Esophagus muscularis mucosa (tissue), 4 donors: ENCODE measurements at regions not wholly inside any gene's neighbourhood (a gene's known extent, or its start where the extent isn't known, plus 50 kb on each side); places are given as distances from the start of the nearest gene placed in this dataset.
"Not testable (repeated sequence)": the region's sequence is repeated elsewhere in the genome, so short reads cannot be mapped to it uniquely, and the experiment has no call there.

Experiments
- DNase-seq: peaks from one replicate; pipeline ENCODE4 v3.0.0-alpha.2; 2017; ENCODE audit errors: extremely low spot score
- H3K27ac ChIP-seq, 4 donors: fragments of 200-600 bp; sonication (generic); replicated peaks in 1 of 4; 1 replicate in 3 of 4; 2 replicates in 1 of 4; pipeline ENCODE4 v1.5.1; 2016 to 2019; ENCODE audit warnings: mild to moderate bottlenecking in 1 of 4
- H3K27me3 ChIP-seq, 4 donors: fragments of 200-600 bp; sonication (generic); one replicate each; pipeline versions ENCODE4 v1.5.1 to v1.6.0; 2016 to 2019
- H3K36me3 ChIP-seq, 4 donors: fragments of 200-600 bp; sonication (generic); one replicate each; pipeline ENCODE4 v1.5.1; 2016 to 2019
- H3K4me1 ChIP-seq, 4 donors: fragments of 200-600 bp; sonication (generic); one replicate each; pipeline ENCODE4 v1.5.1; 2016 to 2019
- H3K4me3 ChIP-seq, 4 donors: fragments of 200-600 bp; sonication (generic); 1 replicate in 2 of 4; 2 replicates in 2 of 4; pipeline ENCODE4 v1.5.1; 2016 to 2019; ENCODE audit warnings: mild to moderate bottlenecking in 4 of 4, moderate library complexity in 1 of 4
- H3K9me3 ChIP-seq, 4 donors: fragments of 200-600 bp; sonication (generic); 1 replicate in 3 of 4; 2 replicates in 1 of 4; pipeline ENCODE4 v1.5.1; 2016 to 2019
- CTCF ChIP-seq, 3 experiments: fragments of 200-600 bp in 2 of 3; fragments of 450-650 bp in 1 of 3; sonication (generic) in 2 of 3; IDR thresholded peaks; one replicate each; pipeline ENCODE4 v1.5.1; 2017 to 2019; ENCODE audit warnings: antibody characterized with exemption in 3 of 3, mild to moderate bottlenecking in 2 of 3, moderate library complexity in 1 of 3
- EP300 ChIP-seq: sonication (generic); formaldehyde crosslinking; IDR thresholded peaks from one replicate; pipeline ENCODE4 v1.6.1; 2017; ENCODE audit warnings: antibody characterized with exemption
- POLR2A ChIP-seq: fragments of 450-650 bp; IDR thresholded peaks from one replicate; pipeline ENCODE4 v1.6.1; 2017; ENCODE audit warnings: antibody characterized with exemption, moderate library complexity, mild to moderate bottlenecking, low read depth
- POLR2AphosphoS5 ChIP-seq, 2 donors: sonication (generic); formaldehyde crosslinking; IDR thresholded peaks; one replicate each; pipeline ENCODE4 v1.6.1; 2017; ENCODE audit warnings: antibody characterized with exemption in 2 of 2
- WGBS: methylation state at CpG from one replicate; pipeline ENCODE4 v1.1.5; 2018; 5-methylcytosine and 5-hydroxymethylcytosine counted together
- intact Hi-C: fragments of 100-400 bp; cut with DNase I; formaldehyde crosslinking; loops from one replicate; pipeline ENCODE4 v1.15.1; 2023
- small RNA-seq, 3 donors: library from RNA; depleted of rRNA; stranded (forward); fragments of <200 nt; gene quantifications; one replicate each; pipeline ENCODE3, GENCODE V24; 2016

- DNase-seq = no peak
- Histone ChIP-seq H3K36me3 (no peaks in the 10 kb centered on the region), H3K27ac (no peak overlapping the region), H3K27me3 (peaks cover 0 to 66% (median 0%) of the 10 kb centered on the region in 4 donors), H3K9me3 (no peaks in the 10 kb centered on the region), H3K4me3 (no peak overlapping the region), H3K4me1 (no peaks in the 10 kb centered on the region)
- TF ChIP-seq POLR2A (no peak), CTCF (IDR thresholded peaks at IDR 0.05) (no peak), POLR2AphosphoS5 (IDR thresholded peaks at IDR 0.05) (no peak), EP300 (no peak)
- WGBS = 95% methylated on average over 4 of the region's 4 CpGs
- intact Hi-C loops = no loop called here
Measured at GRCh38 chr12:131647667-131648066, 63.2 kb upstream of the SFSWAP start.

GRCh38 chr12:131655469-131656174, 55.3 kb upstream of the SFSWAP start:
- intact Hi-C loops, H3K36me3 ChIP-seq, H3K4me1 ChIP-seq, H3K9me3 ChIP-seq, H3K4me3 ChIP-seq, H3K27ac ChIP-seq, DNase-seq: not testable (repeated sequence)
- H3K27me3 ChIP-seq = peaks cover 0 to 17% (median 0%) of the 10 kb centered on the region in 4 donors
- WGBS = 100% methylated on average over 1 of the region's 13 CpGs

- H3K9me3 ChIP-seq, DNase-seq, H3K36me3 ChIP-seq, intact Hi-C loops, H3K4me3 ChIP-seq, H3K27ac ChIP-seq, H3K4me1 ChIP-seq: not testable (repeated sequence)
- WGBS = 93% methylated on average over 5 of the region's 5 CpGs
- H3K27me3 ChIP-seq = peaks cover 0 to 13% (median 0%) of the 10 kb centered on the region in 4 donors
Measured at GRCh38 chr12:131656796-131657195, 54.1 kb upstream of the SFSWAP start.

- H3K27me3 ChIP-seq = peaks cover 0 to 18% (median 0%) of the 10 kb centered on the region in 4 donors
- H3K9me3 ChIP-seq, intact Hi-C loops, DNase-seq, H3K4me1 ChIP-seq, H3K27ac ChIP-seq, H3K36me3 ChIP-seq, H3K4me3 ChIP-seq: not testable (repeated sequence)
- WGBS = 75% methylated on average over 7 of the region's 8 CpGs
Measured at GRCh38 chr12:131658605-131659004, 52.3 kb upstream of the SFSWAP start.

GRCh38 chr12:131659484-131659883, 51.4 kb upstream of the SFSWAP start:
- H3K9me3 ChIP-seq, H3K4me3 ChIP-seq, intact Hi-C loops, H3K36me3 ChIP-seq, H3K4me1 ChIP-seq, H3K27ac ChIP-seq, DNase-seq: not testable (repeated sequence)
- 42% methylated on average over 6 of the region's 8 CpGs for WGBS
- H3K27me3 ChIP-seq = peaks cover 0 to 21% (median 0%) of the 10 kb centered on the region in 4 donors

GRCh38 chr12:131659976-131660375, 50.9 kb upstream of the SFSWAP start:
- H3K27me3 ChIP-seq = peaks cover 0 to 21% (median 0%) of the 10 kb centered on the region in 4 donors
- H3K4me3 ChIP-seq, H3K4me1 ChIP-seq, H3K9me3 ChIP-seq, H3K36me3 ChIP-seq, DNase-seq, intact Hi-C loops, H3K27ac ChIP-seq: not testable (repeated sequence)
- 88% methylated on average over 7 of the region's 7 CpGs for WGBS

GRCh38 chr12:131660401-131660800, 50.5 kb upstream of the SFSWAP start:
- DNase-seq, H3K27ac ChIP-seq, H3K36me3 ChIP-seq, H3K4me1 ChIP-seq, H3K4me3 ChIP-seq, H3K9me3 ChIP-seq, intact Hi-C loops: not testable (repeated sequence)
- 94% methylated on average over 10 of the region's 12 CpGs for WGBS
- H3K27me3 ChIP-seq = peaks cover 0 to 21% (median 0%) of the 10 kb centered on the region in 4 donors

Small RNA genes lying in the stretch of these regions (small RNA-seq; reads per million reads assigned to genes)
- 0 reads per million in 3 donors for gene AC140063.1
- 0 reads per million in 3 donors for gene RNA5SP376
